Lung (tissue), 11 donors: ENCODE measurements at regions not wholly inside any gene's neighbourhood (a gene's known extent, or its start where the extent isn't known, plus 50 kb on each side); places are given as distances from the start of the nearest gene placed in this dataset.

Experiments
- ATAC-seq: fragments of 200-7000 bp; cut with Tn5 transposase; one replicate; pipeline ENCODE4 v1.9.1; 2020; ENCODE audit warnings: moderate number of reproducible peaks; ENCODE audit not compliant: insufficient read depth, low FRiP score
- DNase-seq, 3 donors: peaks; one replicate each; pipeline ENCODE4 v3.0.0-alpha.2; 2013 to 2017
- H3K27ac ChIP-seq, 2 donors: one replicate each; pipeline ENCODE4 v1.5.1; 2013; ENCODE audit warnings: mild to moderate bottlenecking in 2 of 2, moderate library complexity in 2 of 2, control low read depth in 1 of 2, inconsistent platforms in 1 of 2, low read depth in 1 of 2, low read length in 1 of 2
- H3K27me3 ChIP-seq, 3 donors: one replicate each; pipeline ENCODE4 v1.5.1; 2013; ENCODE audit warnings: low read length in 2 of 3; ENCODE audit not compliant: control insufficient read depth in 3 of 3, insufficient read depth in 3 of 3
- H3K36me3 ChIP-seq, 4 donors: one replicate each; pipeline ENCODE4 v1.5.1; 2013; ENCODE audit warnings: low read length in 4 of 4, mild to moderate bottlenecking in 1 of 4, moderate library complexity in 1 of 4; ENCODE audit not compliant: control insufficient read depth in 4 of 4, insufficient read depth in 4 of 4
- H3K4me1 ChIP-seq, 5 donors: one replicate each; pipeline ENCODE4 v1.5.1; 2013; ENCODE audit warnings: low read length in 5 of 5, mild to moderate bottlenecking in 2 of 5, moderate library complexity in 1 of 5; ENCODE audit not compliant: control insufficient read depth in 5 of 5, insufficient read depth in 5 of 5
- H3K4me3 ChIP-seq: one replicate; pipeline ENCODE4 v1.5.1; 2013; ENCODE audit warnings: mild to moderate bottlenecking, control low read depth, moderate library complexity
- H3K9ac ChIP-seq, 2 donors: one replicate each; pipeline ENCODE4 v1.5.1; 2013; ENCODE audit warnings: low read length in 2 of 2, control low read depth in 1 of 2; ENCODE audit not compliant: insufficient read depth in 1 of 2
- H3K9me3 ChIP-seq, 4 donors: one replicate each; pipeline ENCODE4 v1.5.1; 2013; ENCODE audit warnings: low read length in 3 of 4, mild to moderate bottlenecking in 1 of 4, moderate library complexity in 1 of 4; ENCODE audit not compliant: control insufficient read depth in 4 of 4, insufficient read depth in 3 of 4
- CTCF ChIP-seq: IDR thresholded peaks from 2 replicates; pipeline ENCODE4 v1.5.1; 2012; ENCODE audit warnings: mild to moderate bottlenecking; ENCODE audit errors: control extremely low read depth, extremely low read depth
- WGBS, 2 donors: extraction: QIAGEN DNeasy Blood & Tissue Kit; methylation state at CpG; one replicate each; pipeline ENCODE4 v1.1.7; 2013; 5-methylcytosine and 5-hydroxymethylcytosine counted together
- donor health status: control.
- donor health status: control.
- donor health status: Bipolar disorder and iron deficiency.
- donor health status: healthy.
- donor health status: DM: yes; HTN: yes; CAD: no.

GRCh38 chr2:207216457-207216856 is 50.7 kb upstream of the KLF7 start:
- no peaks in the 10 kb centered on the region for H3K27me3 ChIP-seq
- no peaks in the 10 kb centered on the region for H3K9me3 ChIP-seq
- no peaks in the 10 kb centered on the region for H3K36me3 ChIP-seq
- no peak overlapping the region for H3K4me3 ChIP-seq
- no peak for TF ChIP-seq CTCF
- H3K4me1 ChIP-seq, result no peaks in the 10 kb centered on the region
- DNase-seq, result no peak
- 40 to 52% methylated on average over 2 of the region's 2 CpGs for WGBS, 2 donors
- H3K27ac ChIP-seq, result no peak overlapping the region
- no peak overlapping the region for H3K9ac ChIP-seq
- no peak for ATAC-seq

GRCh38 chr2:207217442-207217841 is 51.7 kb upstream of the KLF7 start:
- Histone ChIP-seq H3K36me3 (no peaks in the 10 kb centered on the region), H3K9me3 (no peaks in the 10 kb centered on the region), H3K9ac (no peak overlapping the region), H3K4me1 (no peaks in the 10 kb centered on the region), H3K27ac (no peak overlapping the region), H3K27me3 (no peaks in the 10 kb centered on the region), H3K4me3 (no peak overlapping the region)
- ATAC-seq (no peak), DNase-seq (no peak)
- no peak for TF ChIP-seq CTCF
- WGBS, 2 donors, result 86 to 94% methylated on average over 2 of the region's 2 CpGs

- peaks cover 0 to under 1% (median 0%) of the 10 kb centered on the region in 5 donors for H3K4me1 ChIP-seq
- 77 to 79% methylated on average over 4 of the region's 4 CpGs for WGBS, 2 donors
- no peaks in the 10 kb centered on the region for H3K9me3 ChIP-seq
- DNase-seq (no peak), ATAC-seq (no peak)
- no peak overlapping the region for H3K9ac ChIP-seq
- no peak overlapping the region for H3K4me3 ChIP-seq
- no peaks in the 10 kb centered on the region for H3K27me3 ChIP-seq
- no peak overlapping the region for H3K27ac ChIP-seq
- no peaks in the 10 kb centered on the region for H3K36me3 ChIP-seq
- TF ChIP-seq CTCF, result no peak
Observed at GRCh38 chr2:207219081-207219630, 53.4 kb upstream of the KLF7 start.
